ENCODE measurements at regions not wholly inside any gene's neighbourhood (a gene's known extent, or its start where the extent isn't known, plus 50 kb on each side); places are given as distances from the start of the nearest gene placed in this dataset.
"Not testable (repeated sequence)": the region's sequence is repeated elsewhere in the genome, so short reads cannot be mapped to it uniquely, and the experiment has no call there.

- no peak for DNase-seq
Observed at GRCh38 chr4:123682931-123683330, 286.3 kb downstream of the SPRY1 start.

GRCh38 chr4:123684937-123685336 lies 288.3 kb downstream of the SPRY1 start:
- not testable (repeated sequence) for DNase-seq

- not testable (repeated sequence) for DNase-seq
Observed at GRCh38 chr4:123695531-123695930, 298.9 kb downstream of the SPRY1 start.

GRCh38 chr4:123696687-123697086 lies 300.1 kb downstream of the SPRY1 start:
- no peak for DNase-seq

GRCh38 chr4:123698556-123698955 lies 302.0 kb downstream of the SPRY1 start:
- DNase-seq: no peak

- DNase-seq: no peak
Observed at GRCh38 chr4:123699880-123700771, 303.5 kb downstream of the SPRY1 start.

- no peak for DNase-seq
Observed at GRCh38 chr4:123701131-123701575, 304.6 kb downstream of the SPRY1 start.

GRCh38 chr4:123705419-123705818 lies 308.8 kb downstream of the SPRY1 start:
- DNase-seq: no peak

GRCh38 chr4:123706973-123707372 lies 310.4 kb downstream of the SPRY1 start:
- no peak for DNase-seq

- DNase-seq: no peak
Observed at GRCh38 chr4:123708902-123709301, 312.3 kb downstream of the SPRY1 start.

- DNase-seq: no peak
Observed at GRCh38 chr4:123709336-123709735, 312.7 kb downstream of the SPRY1 start.

GRCh38 chr4:123731035-123731434 lies 334.4 kb downstream of the SPRY1 start:
- no peak for DNase-seq

- no peak for DNase-seq
Observed at GRCh38 chr4:123737156-123737555, 340.6 kb downstream of the SPRY1 start.

- DNase-seq: no peak
Observed at GRCh38 chr4:123739806-123740205, 343.2 kb downstream of the SPRY1 start.

- DNase-seq: no peak
Observed at GRCh38 chr4:123740236-123740635, 343.6 kb downstream of the SPRY1 start.

- DNase-seq: no peak
Observed at GRCh38 chr4:123741906-123742305, 345.3 kb downstream of the SPRY1 start.

- no peak for DNase-seq
Observed at GRCh38 chr4:123743848-123744247, 347.3 kb downstream of the SPRY1 start.

- no peak for DNase-seq
Observed at GRCh38 chr4:123744664-123745290, 348.2 kb downstream of the SPRY1 start.

GRCh38 chr4:123747016-123747415 lies 350.4 kb downstream of the SPRY1 start:
- DNase-seq: no peak

GRCh38 chr4:123748806-123749205 lies 352.2 kb downstream of the SPRY1 start:
- DNase-seq: no peak

GRCh38 chr4:123749383-123749782 lies 352.8 kb downstream of the SPRY1 start:
- no peak for DNase-seq

- DNase-seq: no peak
Observed at GRCh38 chr4:123750044-123750443, 353.4 kb downstream of the SPRY1 start.

- DNase-seq: no peak
Observed at GRCh38 chr4:123755655-123756054, 359.1 kb downstream of the SPRY1 start.

- DNase-seq: no peak
Observed at GRCh38 chr4:123767806-123768205, 371.2 kb downstream of the SPRY1 start.

All from CD4-positive, alpha-beta T cell treated with Interleukin-12 subunit alpha and Interleukin-12 subunit beta, for 1 hour (primary cell).